ENCODE measurements at regions not wholly inside any gene's neighbourhood (a gene's known extent, or its start where the extent isn't known, plus 50 kb on each side); places are given as distances from the start of the nearest gene placed in this dataset.
"Not testable (repeated sequence)": the region's sequence is repeated elsewhere in the genome, so short reads cannot be mapped to it uniquely, and the experiment has no call there.

- Histone ChIP-seq H3K4me1 (no peaks in the 10 kb centered on the region), H3K4me3 (no peak overlapping the region), H3K4me2 (no peak overlapping the region), H3K27ac (no peak overlapping the region), H3K9me3 (no peaks in the 10 kb centered on the region)
- FAIRE-seq (no peak), DNase-seq (ENCODE audit: low read depth in 1 of 2, low spot score in 1 of 2) (no peak), ATAC-seq (no peak)
- ChIA-PET CTCF (interaction anchor here (0.8 kb wide), 1 partner anchor 36 kb away, joined by 3 read pairs; no protein-coding TSS in a partner anchor), POLR2A (no interaction called here)
- no peak for TF ChIP-seq FOSB (CRISPR knock-in tag; IDR thresholded peaks at IDR 0.05)
- no peak for TF ChIP-seq CHD4 (IDR thresholded peaks at IDR 0.05; ENCODE audit: borderline replicate concordance)
- TF ChIP-seq ZFP36 (IDR thresholded peaks at IDR 0.05; ENCODE audit: borderline replicate concordance, partially characterized antibody): no peak
- TF ChIP-seq RCOR1 (IDR thresholded peaks at IDR 0.05; ENCODE audit: low read depth, low read length): no peak
- TF ChIP-seq ZC3H11A (IDR thresholded peaks at IDR 0.05): no peak
- TF ChIP-seq ELK1 (IDR thresholded peaks at IDR 0.05; ENCODE audit: low read depth, low read length): no peak
- TF ChIP-seq TP53 (CRISPR knock-in tag; IDR thresholded peaks at IDR 0.05): no peak
- no peak for TF ChIP-seq CHD2 (IDR thresholded peaks at IDR 0.05; ENCODE audit: low read length, partially characterized antibody)
- no peak for TF ChIP-seq RARB (CRISPR knock-in tag; IDR thresholded peaks at IDR 0.05)
- no peak for TF ChIP-seq SREBF2 (IDR thresholded peaks at IDR 0.05)
- no peak for TF ChIP-seq EP300 (IDR thresholded peaks at IDR 0.05)
- TF ChIP-seq KDM5A (IDR thresholded peaks at IDR 0.05): no peak
- no peak for TF ChIP-seq EHMT2 (IDR thresholded peaks at IDR 0.05; ENCODE audit: low read depth)
- TF ChIP-seq NFE2L2 (conservative IDR thresholded peaks at IDR 0.05; ENCODE audit: low read length): no peak
- TF ChIP-seq POLR2A (IDR thresholded peaks at IDR 0.05; ENCODE audit: low read length): no peak
- no peak for TF ChIP-seq EHF (CRISPR knock-in tag; IDR thresholded peaks at IDR 0.05)
- no peak for TF ChIP-seq MAFK (IDR thresholded peaks at IDR 0.05; ENCODE audit: partially characterized antibody)
- no peak for TF ChIP-seq NR3C1 (IDR thresholded peaks at IDR 0.05)
- WGBS (ENCODE audit: missing lambda C conversion rate): 19% methylated on average over 4 of the region's 4 CpGs
These were observed 390.7 kb upstream of the PCSK5 start for GRCh38 chr9:75499812-75500211.

GRCh38 chr9:75500479-75500878, 390.0 kb upstream of the PCSK5 start:
- CTCF ChIA-PET: interaction anchor here (0.8 kb wide), 1 partner anchor 36 kb away, joined by 3 read pairs; no protein-coding TSS in a partner anchor
- Histone ChIP-seq H3K27ac (no peak overlapping the region), H3K4me2 (no peak overlapping the region), H3K4me1 (no peaks in the 10 kb centered on the region), H3K9me3 (no peaks in the 10 kb centered on the region), H3K4me3 (no peak overlapping the region)
- TF ChIP-seq FOSL2 (IDR thresholded peaks at IDR 0.05) (no peak), FOSL2 (CRISPR knock-in tag; IDR thresholded peaks at IDR 0.05) (no peak), ZFP36 (IDR thresholded peaks at IDR 0.05; ENCODE audit: borderline replicate concordance, partially characterized antibody) (no peak), ESRRA (IDR thresholded peaks at IDR 0.05; ENCODE audit: borderline replicate concordance, low read length) (no peak), HOXB13 (CRISPR knock-in tag; IDR thresholded peaks at IDR 0.05; ENCODE audit: low read depth) (no peak), REST (IDR thresholded peaks at IDR 0.05) (no peak), POLR2AphosphoS2 (conservative IDR thresholded peaks at IDR 0.05; ENCODE audit: low read length) (no peak), KDM5A (IDR thresholded peaks at IDR 0.05) (no peak), ZNF302 (CRISPR knock-in tag; IDR thresholded peaks at IDR 0.05) (no peak), RARB (CRISPR knock-in tag; IDR thresholded peaks at IDR 0.05) (no peak), CHD4 (IDR thresholded peaks at IDR 0.05; ENCODE audit: borderline replicate concordance) (no peak), BCL3 (IDR thresholded peaks at IDR 0.05) (no peak)
- FAIRE-seq: no peak
- ATAC-seq: no peak
- no peak for DNase-seq (ENCODE audit: low read depth in 1 of 2, low spot score in 1 of 2)
- POLR2A ChIA-PET: no interaction called here
- 1% methylated on average over 2 of the region's 2 CpGs for WGBS (ENCODE audit: missing lambda C conversion rate)

- H3K4me2 ChIP-seq; H3K27ac ChIP-seq; H3K4me1 ChIP-seq; POLR2A ChIA-PET; ATAC-seq; FAIRE-seq; H3K4me3 ChIP-seq; DNase-seq (ENCODE audit: low read depth in 1 of 2, low spot score in 1 of 2); H3K9me3 ChIP-seq: not testable (repeated sequence)
- CTCF ChIA-PET: interaction anchor here (0.7 kb wide), 1 partner anchor 61 kb away, joined by 4 read pairs; no protein-coding TSS in a partner anchor
- whole genome bisulfite sequencing (ENCODE audit: missing lambda C conversion rate): 2% methylated on average over 3 of the region's 3 CpGs
These were observed 389.5 kb upstream of the PCSK5 start for GRCh38 chr9:75500940-75501339.
